LNCaP clone FGC (cell line): ENCODE measurements at regions not wholly inside any gene's neighbourhood (a gene's known extent, or its start where the extent isn't known, plus 50 kb on each side); places are given as distances from the start of the nearest gene placed in this dataset.
A peak's percentile ranks its signal among the peaks of the same experiment; 100 is the strongest.
"Not testable (repeated sequence)": the region's sequence is repeated elsewhere in the genome, so short reads cannot be mapped to it uniquely, and the experiment has no call there.

ENCODE experiments used
- DNase-seq: peaks from one replicate; pipeline ENCODE4 v3.0.0-alpha.2; 2011; ENCODE audit warnings: low read depth
- H3K4me3 ChIP-seq: 2 replicates; pipeline ENCODE4 v1.5.1; 2011; ENCODE audit warnings: mild to moderate bottlenecking, low read depth, low read length, control low read depth
- TF ChIP-seq, protein P1 (sequence below): IDR thresholded peaks from 2 replicates; pipeline ENCODE4 v1.5.1; 2012; ENCODE audit warnings: mild to moderate bottlenecking; ENCODE audit not compliant: control insufficient read depth, insufficient read depth; ENCODE audit errors: extremely low read depth

DNA sequence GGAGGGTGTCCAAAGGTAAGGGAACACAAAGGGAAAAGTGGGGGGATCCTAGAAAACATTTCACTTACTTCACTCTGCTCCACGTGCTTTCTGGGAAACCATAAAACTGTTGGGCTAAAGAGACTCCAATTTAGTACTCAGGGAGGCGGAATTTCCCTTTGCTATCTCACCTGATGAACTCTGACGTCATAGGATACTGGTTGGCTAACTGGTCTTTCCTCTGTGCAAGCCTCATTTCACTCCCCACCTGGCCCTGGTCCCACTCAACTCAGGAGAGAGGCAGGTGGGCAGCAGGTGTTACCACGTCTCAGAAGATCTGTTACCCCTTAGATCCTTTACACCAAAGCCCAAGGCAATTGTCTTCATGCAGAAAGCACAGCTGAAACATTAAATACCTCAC lies 51.8 kb upstream of the PMAIP1 start:
- no peak for DNase-seq
- no peak overlapping the region for H3K4me3 ChIP-seq
- TF ChIP-seq, protein P1, sequence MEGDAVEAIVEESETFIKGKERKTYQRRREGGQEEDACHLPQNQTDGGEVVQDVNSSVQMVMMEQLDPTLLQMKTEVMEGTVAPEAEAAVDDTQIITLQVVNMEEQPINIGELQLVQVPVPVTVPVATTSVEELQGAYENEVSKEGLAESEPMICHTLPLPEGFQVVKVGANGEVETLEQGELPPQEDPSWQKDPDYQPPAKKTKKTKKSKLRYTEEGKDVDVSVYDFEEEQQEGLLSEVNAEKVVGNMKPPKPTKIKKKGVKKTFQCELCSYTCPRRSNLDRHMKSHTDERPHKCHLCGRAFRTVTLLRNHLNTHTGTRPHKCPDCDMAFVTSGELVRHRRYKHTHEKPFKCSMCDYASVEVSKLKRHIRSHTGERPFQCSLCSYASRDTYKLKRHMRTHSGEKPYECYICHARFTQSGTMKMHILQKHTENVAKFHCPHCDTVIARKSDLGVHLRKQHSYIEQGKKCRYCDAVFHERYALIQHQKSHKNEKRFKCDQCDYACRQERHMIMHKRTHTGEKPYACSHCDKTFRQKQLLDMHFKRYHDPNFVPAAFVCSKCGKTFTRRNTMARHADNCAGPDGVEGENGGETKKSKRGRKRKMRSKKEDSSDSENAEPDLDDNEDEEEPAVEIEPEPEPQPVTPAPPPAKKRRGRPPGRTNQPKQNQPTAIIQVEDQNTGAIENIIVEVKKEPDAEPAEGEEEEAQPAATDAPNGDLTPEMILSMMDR = no peak

DNA sequence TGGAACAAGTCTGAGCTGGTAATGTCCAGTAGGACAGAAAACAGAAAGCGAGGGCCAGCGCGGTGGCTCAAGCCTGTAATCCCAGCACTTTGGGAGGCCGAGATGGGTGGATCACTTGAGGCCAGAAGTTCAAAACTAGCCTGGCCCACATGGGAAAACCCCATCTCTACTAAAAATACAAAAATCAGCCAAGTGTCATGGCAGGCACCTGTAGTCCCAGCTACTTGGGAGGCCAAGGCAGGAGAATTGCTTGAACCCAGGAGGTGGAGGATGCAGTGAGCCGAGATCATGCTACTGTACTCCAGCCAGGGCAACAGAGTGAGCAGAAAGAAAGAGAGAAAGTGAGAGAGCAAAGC lies 52.3 kb upstream of the PMAIP1 start:
- DNase-seq, H3K4me3 ChIP-seq: not testable (repeated sequence)

DNA sequence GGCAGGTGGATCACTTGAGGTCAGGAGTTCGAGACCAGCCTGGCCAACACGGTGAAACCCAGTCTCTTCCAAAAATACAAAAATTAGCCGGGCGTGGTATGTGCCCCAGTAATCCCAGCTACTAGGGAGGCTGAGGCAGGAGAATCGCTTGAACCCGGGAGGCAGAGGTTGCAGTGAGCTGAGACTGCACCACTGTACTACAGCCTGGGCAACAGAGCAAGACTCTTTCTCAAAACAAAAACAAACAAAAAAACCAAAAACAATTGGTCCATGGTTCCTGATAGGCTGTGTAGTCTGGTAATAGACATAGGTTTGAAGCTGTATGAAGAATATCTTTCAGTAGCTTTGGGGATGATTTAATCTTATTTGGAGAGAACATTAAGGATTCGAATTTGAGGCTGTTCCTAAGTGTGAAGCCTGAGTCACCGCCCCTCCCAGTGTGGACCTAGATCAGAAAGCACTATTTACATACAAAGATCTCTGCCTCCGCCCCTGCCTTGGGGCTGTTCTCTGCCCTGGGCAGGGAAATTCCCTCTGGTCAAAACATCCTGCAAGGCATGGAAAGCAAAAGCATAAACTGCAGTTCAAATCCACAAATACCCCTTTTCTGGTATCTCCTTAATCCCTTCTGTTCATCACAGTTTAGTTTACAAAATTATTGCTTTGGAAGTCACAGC lies 52.8 kb upstream of the PMAIP1 start:
- TF ChIP-seq, protein P1 = no peak
- H3K4me3 ChIP-seq = no peak overlapping the region
- DNase-seq = no peak

DNA sequence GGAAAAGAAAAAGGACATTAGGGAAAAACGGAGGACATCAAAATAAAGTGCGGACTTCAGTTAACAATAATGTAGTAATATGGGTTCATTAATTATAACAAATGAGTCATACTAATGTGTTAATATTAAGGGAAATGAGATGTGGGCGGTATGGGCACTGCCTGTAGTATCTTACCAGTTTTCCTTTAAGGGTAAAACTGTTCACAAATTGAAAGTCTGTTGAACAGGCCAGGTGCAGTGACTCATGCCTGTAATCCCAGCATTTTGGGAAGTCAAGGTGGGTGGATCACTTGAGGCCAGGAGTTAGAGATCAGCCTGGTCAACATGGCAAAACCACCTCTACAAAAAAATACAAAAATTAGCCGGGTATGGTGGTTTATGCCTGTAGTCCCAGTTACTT lies 56.8 kb upstream of the PMAIP1 start:
- H3K4me3 ChIP-seq = no peak overlapping the region
- DNase-seq = no peak
- TF ChIP-seq, protein P1 = no peak

DNA sequence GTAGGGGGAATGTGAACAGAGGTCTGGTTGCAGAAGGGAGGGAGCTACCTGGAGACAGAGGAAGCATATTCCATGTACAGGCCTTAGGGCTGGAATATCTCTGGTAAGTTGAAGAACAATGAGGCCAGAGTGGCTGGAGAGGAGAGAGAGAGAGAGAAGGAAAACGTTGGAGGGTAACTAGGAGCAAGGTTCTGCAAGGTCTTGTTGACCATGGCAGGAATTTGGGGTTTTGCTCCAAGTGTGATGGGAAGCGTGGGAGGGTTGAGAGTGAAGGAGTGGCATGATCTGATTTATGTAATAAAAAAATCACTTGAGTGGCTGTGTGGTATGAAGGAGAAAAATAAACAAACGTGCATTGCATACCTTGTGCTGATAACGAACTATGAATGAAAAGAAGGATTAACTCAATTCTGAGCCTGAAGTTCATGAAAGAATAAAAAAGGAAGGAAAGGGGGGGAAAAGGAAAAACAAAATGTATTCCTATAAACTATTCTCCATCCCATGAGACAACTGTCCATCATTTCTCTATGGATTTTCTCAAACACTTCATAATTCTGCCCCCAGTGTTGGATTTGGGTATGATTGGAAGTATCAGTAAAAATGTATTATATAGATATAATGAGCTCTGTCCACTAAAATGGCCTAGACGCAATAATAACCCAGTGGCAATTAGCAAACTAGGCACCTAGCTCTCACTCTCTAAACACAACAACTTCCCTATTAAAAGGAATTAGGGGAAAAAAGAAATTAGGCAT lies 59.7 kb upstream of the PMAIP1 start:
- H3K4me3 ChIP-seq = no peak overlapping the region
- DNase-seq = no peak

DNA sequence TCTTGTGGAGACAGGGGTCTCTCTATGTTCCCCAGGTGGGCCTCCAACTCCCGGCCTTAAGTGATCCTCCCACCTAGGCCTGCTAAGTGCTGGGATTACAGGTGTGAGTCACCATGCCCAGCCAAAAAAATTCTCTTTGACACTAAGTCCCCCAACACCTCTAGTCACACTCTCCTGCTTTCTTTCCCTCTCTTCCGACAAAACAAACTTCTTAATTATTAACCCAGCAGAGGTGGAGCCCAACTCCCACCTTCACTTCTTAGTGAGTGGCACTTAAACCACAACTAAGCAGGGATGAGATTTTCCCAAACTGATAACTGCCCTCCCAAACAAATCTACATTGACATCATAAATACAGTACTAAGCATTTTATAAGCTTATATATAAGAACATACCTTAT lies 60.5 kb upstream of the PMAIP1 start:
- TF ChIP-seq, protein P1 = no peak
- no peak for DNase-seq
- H3K4me3 ChIP-seq = no peak overlapping the region

More for the DNA sequence above, 59.7 kb upstream of the PMAIP1 start:
- TF ChIP-seq, protein P1 = no peak

DNA sequence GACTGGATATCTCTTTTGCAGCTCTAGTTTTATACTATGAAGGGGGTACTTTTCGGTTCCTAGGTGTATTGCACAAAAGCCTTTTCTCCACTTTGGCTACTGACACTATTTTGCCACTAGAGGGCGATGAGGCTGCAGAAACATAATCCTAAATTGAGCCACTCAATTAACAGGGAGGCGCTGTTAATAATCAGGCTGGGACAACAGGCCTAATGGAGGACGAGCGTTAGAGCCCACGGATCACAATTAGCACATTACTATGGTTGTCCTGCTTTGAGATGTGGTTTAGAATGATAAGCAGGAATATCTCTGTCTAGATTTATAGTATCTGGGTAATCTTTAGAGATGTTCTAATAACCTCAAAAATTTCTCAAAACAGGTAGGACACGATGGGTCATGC lies 62.2 kb upstream of the PMAIP1 start:
- TF ChIP-seq, protein P1 = peak; percentile 94
- peak; percentile 43 for DNase-seq
- no peak overlapping the region for H3K4me3 ChIP-seq
